GM12873 (cell line): ENCODE measurements at regions not wholly inside any gene's neighbourhood (a gene's known extent, or its start where the extent isn't known, plus 50 kb on each side); places are given as distances from the start of the nearest gene placed in this dataset.

Source experiments
- CTCF ChIP-seq: IDR thresholded peaks from 2 replicates; pipeline ENCODE4 v1.5.1; 2012; ENCODE audit warnings: low read depth, mild to moderate bottlenecking, moderate library complexity, low read length, control low read depth; ENCODE audit not compliant: insufficient read depth; ENCODE audit errors: missing control alignments

GRCh38 chr7:22577470-22578001 is 77.5 kb upstream of the STEAP1B start:
- no peak for TF ChIP-seq CTCF

GRCh38 chr7:22576612-22577469 is 76.9 kb upstream of the STEAP1B start:
- TF ChIP-seq CTCF = no peak

GRCh38 chr7:22574754-22575520 is 74.9 kb upstream of the STEAP1B start:
- no peak for TF ChIP-seq CTCF

GRCh38 chr7:22572937-22573336 is 72.9 kb upstream of the STEAP1B start:
- no peak for TF ChIP-seq CTCF

GRCh38 chr7:22572292-22572691 is 72.3 kb upstream of the STEAP1B start:
- TF ChIP-seq CTCF = no peak

- TF ChIP-seq CTCF = no peak
These were observed 71.8 kb upstream of the STEAP1B start for GRCh38 chr7:22571766-22572165.
